ENCODE measurements at regions not wholly inside any gene's neighbourhood (a gene's known extent, or its start where the extent isn't known, plus 50 kb on each side); places are given as distances from the start of the nearest gene placed in this dataset.
"Not testable (repeated sequence)": the region's sequence is repeated elsewhere in the genome, so short reads cannot be mapped to it uniquely, and the experiment has no call there.

DNA sequence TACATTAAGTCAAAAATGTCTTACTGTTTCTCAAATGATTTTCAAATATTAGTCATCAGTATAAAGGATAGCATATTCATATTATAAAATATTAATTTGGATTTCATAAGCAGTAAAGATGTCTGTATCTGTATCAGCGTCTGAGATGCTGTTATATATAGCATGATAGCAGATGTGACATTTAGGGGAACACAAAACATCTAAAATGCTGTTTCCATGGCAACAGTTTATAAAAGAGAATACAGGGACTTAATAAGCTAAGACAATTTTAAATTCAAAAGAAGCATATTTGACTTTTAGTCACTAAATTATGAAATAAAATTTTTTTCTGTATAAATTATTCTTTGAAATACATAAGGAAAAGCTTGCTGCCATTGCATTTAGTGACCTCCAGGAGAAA, 432.2 kb downstream of the PDGFC start:
- no peak for DNase-seq

DNA sequence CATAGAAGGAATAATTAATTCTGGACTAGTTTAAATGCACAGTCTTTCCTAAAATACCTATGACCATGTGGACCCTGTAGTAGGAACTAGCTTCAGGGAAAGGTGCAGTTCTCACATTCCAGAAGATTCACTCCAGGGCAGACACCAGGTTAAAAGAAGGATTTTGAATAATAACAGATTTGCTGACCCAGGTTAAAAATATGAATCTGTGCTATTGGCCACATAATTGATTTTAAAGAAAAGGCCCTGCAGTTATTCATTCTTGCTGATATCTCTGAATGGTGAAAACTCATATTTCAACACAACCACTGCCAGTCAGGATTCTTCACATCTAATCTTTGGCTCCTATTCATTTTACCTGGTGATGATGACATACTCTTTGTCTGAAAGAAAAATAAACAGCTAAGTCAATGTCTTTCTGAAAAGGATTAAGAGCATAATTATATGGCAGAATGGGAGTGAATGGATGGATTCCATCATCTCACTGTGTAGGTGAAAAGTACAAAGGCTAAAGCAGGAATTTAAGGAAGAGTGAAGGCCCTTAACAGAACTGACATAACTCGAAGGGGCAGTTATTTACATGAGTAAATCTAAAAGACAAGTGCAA, 432.8 kb downstream of the PDGFC start:
- DNase-seq = no peak

DNA sequence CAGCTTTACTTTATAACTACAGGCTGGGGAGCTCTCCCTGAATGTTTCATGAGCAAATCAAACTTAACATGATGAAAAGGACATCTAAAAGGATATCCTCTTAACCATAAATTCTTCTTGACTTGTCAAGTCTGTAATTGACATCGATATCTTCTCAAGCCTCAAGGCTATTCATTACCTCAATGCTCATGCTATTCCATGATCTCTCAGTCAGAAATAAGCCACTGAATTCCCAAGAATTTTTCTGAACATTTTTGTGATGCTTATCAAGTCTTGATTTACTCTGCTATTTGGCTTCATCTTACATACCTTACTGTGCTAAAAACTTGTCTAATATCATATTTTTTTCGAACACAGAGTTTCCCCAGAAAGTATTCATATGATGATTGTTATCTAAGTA, 433.4 kb downstream of the PDGFC start:
- no peak for DNase-seq

DNA sequence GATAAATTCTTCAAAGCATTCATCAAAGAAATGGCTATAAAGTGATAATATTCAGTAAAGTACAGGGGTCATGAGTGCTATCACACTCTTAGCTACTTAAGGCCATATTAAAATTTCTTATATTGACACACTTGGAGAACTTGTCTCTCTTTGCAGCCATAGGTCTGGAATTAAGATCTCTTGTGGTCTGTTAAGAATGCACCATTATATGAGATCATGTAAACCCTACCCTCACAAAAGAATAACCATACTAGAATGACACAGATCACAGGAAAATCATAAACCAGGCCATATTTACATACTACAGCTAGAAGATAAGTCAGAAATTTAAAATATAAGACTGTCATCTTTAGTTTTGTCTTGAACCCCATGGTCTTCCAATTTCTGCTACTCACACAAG, 434.3 kb downstream of the PDGFC start:
- DNase-seq = no peak

DNA sequence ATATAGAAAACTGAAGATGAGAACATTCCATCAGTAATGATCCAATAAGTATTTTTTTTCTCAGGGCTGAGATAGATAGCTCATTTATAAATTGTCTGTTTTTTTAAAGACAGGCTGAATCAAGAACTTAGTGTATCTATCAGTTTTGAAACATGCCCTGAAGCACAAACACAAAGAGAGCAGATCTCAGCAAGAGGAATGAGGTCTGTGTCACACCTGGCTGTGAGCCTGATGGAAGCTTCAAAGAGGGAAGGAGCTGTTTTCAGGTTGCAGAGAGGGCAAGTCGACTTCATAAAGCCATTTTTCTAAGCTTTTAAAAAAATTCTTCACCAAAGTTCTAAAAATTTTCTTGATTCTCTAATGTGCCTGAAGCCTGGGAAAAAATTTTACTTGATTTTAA, 434.9 kb downstream of the PDGFC start:
- DNase-seq = no peak

DNA sequence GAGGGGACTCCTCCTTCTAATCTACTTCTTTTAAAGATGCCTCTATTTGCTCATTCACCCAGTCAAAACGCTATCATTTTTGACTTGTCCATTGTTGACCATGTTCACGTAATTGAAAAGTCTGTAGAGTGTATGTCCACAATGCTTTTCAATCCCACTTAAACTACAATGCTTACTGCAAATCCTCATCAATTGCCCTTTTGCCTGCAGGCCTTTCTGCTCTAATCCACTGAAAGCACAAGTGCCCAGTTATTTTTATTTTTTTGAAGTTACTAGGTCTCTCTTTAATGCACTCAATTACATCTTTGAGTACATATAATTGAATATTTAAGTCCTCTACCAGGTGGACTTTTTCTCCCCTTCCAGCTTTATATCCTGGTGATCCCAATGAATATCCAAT, 437.4 kb downstream of the PDGFC start:
- DNase-seq = no peak

DNA sequence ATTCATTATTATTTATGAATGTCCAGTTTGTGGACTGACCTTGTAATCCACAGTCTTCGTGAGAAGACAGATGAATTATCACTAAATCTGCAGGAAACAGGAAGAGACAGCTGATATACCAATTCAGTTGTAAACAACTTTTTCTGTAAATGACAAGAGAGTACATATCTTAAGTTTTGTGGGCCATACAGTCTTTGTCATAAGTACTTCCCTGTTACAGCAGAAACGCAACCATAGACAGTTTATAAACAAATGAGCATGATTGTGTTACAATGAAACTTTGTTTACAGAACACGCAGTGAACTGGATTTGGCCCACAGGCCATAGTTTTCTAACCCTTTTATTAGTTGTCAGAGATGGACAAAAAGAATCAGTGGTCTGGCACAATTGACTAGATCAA, 443.4 kb downstream of the PDGFC start:
- no peak for DNase-seq

DNA sequence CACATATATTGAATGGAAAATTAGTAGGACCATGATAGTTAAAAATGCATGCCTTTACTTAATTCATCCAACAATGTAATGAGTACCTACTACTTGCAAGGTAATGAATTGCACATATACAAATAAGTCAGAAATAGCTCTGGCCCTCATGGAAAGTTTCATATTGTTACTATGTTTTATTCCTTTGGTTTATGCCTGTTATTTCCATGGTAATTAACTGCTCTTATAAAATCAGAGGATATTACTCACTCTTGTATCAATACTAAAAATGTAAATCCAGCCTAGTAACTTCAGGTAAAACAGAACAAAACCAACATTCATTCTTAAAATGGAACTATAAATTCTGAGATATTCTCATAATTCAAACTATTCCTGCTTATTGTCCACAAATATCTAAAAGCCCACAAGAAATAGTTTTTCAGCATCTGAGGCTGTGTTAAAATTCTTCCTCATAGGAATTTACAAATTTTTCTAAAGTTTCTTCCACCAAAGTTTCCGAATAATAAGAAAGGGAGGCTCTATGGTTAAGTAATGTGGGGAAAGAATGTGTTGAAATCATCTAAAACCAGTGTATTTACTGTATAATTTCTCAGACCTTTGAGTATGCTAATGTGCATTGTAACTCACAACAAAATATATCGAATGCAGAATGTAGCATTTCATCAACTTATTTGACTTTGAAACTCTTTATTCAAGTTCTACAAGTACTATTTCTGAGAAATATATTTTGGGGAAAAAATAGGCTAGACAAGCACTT, 444.2 kb downstream of the PDGFC start:
- no peak for DNase-seq

DNA sequence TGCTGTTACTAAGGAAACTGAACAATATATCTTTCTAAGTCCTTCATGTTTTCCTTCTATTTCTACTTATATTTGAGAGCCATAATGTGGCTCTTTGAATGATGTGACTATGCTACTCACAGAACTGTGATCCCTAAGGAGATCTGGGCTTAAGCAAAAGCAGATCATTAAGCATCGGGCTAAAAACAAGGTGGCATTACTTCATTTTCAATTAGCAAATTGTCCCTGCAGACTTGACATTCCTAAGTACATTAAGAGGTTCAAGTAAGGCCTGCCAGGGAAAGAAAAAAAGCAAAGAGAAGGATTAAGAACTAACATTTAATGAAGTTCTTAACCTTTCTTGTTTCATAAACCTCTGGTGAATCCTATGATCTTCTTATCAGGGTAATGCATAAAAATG, 447.6 kb downstream of the PDGFC start:
- DNase-seq = no peak

DNA sequence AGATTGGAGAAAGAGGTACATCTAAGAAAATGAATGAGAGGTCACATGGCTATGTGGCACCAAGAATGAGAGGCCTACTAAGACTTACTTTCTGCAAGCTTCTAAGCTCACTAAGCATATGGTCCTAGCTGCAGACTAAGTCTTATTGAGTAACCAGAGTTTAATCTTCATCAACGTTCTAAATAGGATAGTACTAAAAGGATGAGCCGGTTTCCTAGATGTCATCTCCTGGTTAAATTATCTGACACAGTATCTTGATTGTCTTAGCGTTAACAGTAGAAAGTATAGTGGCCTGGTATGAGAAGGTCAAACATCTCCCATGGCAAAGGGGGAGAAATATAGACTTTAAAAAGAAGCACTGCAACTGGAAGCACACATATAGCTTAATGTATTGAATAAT, 448.1 kb downstream of the PDGFC start:
- no peak for DNase-seq

DNA sequence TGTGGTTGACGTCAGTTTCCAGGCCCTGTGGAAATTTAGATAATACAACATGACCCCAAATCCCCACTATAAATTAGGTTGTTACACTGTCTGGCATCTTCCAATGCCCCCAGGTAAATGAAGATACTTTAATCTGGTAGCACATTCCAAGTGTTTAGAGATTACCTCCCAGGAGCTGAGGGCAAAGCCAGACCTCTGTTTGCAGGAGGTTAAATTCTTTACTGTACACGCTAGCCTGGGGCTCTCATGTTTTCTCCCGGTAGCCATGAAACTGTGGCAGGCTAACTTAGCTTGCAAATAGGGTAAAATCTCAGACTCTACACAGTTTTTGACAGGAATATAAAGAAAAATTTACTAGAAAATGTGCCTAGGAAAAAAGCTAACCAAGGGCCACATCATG, 450.0 kb downstream of the PDGFC start:
- DNase-seq = no peak

DNA sequence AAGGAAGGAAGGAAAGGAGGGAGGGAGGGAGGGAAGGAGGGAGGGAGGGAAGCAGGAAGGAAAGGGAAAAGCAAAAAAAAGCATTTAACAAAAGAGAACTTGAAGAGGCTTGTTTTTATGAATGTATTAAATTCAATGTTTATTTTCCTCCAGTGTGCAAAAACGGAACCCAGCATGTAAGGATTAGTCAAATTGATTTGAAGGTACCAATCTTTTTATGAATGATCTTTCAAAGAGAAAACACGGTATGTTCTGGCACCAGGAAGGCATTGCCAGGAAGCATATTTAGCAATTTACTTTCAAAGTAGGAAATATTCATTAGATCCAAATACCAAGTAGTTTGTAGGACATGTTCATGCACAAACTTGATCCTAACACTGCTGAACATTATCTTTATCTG, 453.6 kb downstream of the PDGFC start:
- DNase-seq = no peak

DNA sequence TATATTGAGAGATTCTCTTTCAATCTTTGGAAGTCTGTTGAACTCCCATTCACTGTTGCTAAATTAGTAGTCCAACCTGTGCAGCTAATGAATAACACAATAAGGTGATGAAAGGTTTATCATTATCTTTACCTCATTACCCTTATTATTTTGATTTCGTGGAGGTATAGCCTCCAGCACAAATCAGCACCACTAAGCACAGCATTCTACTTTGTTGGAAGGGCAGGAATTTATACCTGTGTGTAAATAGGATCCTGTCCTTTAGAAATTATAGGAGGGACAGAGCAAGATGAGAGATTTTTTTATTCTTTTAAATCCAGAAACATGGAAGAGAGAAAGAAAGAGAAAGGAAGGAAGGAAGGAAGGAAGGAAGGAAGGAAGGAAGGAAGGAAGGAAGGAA, 454.1 kb downstream of the PDGFC start:
- no peak for DNase-seq

DNA sequence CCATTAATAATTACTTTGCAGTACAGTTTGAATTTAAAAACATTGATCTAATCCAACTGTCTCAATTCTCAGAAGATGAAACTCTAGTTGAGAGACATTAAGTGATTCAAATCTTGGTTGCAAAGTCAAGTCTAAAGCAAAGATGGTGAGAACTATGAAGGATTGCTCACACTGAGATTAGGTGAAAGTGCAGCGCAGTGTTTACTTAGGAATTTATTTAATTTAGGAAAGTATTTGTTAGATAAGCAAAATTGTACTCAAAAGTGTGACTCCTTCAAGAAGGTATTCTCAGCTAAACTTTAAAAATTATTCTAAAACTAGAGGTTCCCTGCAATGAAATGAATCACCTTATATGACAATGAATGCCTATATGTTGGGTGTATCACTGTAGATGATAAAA, 454.9 kb downstream of the PDGFC start:
- no peak for DNase-seq

DNA sequence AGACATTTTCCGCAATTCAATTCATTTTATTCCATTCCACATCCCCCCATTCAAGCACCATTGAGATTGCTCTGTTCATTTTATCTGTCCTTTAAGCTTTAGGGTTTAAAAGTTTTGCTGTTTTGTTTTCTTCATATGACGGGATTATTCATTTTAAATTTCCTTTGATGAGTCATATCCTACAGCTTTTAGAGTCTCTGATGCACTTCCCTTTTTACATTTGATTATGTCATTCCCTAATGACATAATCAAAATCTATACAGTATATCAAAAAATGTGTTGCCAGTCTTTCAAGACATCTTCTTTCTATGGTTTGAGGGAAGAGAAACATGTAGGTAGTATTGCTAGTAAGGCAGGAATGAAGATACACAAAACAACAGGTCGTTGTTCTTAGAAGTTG, 456.3 kb downstream of the PDGFC start:
- no peak for DNase-seq

DNA sequence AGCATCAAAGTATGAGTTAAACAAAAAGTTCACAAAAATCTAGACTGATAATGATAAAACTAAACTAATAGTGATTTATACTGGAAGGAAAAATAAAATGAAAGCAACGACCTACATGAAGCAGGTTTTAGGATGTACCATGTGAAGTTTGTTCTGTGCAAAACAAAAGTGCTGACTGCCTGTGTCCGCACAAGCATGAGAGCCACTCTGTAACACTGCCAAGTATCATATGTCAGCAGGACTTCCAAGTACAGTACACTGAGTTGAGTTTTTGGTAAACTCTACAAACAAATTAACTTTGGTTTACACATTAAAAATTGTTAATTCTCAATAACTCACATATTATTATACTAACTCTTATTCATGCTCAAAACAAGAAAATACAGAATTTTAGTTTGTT, 459.0 kb downstream of the PDGFC start:
- no peak for DNase-seq

DNA sequence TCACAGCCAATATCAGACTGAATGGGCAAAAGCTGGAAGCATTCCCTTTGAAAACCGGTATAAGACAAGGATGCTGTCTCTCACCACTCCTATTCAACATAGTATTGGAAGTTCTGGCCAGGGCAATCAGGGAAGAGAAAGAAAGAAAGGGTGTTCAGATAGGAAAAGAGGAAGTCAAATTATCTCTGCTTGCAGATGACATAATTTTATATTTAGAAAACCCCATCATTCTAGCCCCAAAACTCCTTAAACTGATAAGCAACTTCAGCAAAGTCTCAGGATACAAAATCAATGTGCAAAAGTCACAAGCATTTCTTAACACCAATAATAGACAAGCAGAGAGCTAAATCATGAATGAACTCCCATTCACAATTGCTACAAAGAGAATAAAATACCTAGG, 461.7 kb downstream of the PDGFC start:
- DNase-seq = not testable (repeated sequence)

DNA sequence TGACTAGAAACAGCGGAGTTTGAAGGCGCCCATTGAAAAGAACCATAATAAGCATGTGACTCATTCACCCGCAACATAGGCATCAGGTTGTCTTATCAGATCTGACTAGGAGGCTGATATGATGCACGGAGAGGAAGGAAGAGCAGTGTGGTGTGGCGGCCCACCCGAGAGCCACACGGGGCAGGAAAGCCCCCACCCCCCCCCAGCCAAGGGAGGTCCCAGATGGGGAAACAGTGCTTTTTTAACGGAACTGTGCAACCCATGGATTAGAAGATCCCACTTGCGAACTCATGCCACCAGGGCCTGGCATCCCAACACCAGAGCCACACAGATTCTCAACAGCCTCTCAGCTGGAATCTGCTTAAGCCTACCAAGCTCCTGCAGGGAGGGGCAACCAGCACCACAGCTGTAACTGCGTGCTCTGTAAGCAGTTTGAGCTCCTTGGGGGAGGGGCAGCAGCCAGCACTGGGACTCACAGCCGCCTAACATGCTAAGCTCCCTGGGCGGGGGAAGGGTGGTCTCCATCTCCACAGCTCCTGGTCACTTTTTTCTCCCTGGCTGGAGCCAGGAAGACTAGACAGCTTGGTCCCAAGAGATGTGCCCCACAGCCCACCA, 466.2 kb downstream of the PDGFC start:
- no peak for DNase-seq

DNA sequence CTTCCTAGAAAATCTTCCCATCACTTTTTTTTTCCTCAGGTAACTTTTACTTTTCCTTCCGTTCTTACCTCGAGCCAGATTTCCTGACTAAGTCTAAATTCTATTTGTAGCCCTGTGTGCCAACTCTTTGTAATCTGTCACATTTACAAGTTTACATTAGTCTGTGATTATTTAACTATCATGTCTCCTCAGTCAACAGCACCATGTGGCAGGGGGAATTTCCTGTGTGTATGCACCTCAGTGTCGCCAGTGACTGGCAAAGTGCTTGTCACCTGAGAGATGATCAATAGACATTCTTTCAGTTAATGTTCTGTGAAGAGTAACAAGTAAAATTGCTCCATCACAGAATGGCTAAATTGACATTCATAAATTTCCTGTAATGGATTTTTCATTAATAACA, 468.5 kb downstream of the PDGFC start:
- no peak for DNase-seq

DNA sequence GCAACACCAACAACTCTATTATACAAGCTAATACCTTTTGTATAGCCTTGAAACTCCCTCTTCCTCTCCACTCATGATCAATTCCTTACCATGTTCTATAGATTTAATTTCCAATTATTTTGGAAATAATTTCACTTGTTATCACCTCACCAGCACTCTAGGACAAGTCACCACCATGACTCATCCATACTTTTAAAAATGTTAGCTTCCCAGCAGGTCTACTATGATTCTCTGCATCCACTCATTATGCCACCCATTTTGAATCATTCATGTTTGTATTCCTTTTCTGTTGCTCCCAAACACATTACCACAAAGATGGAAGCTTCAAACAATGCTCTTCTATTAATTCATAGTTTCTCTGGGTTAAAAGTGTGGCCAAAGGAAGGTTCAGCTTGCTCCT, 469.6 kb downstream of the PDGFC start:
- DNase-seq = no peak

DNA sequence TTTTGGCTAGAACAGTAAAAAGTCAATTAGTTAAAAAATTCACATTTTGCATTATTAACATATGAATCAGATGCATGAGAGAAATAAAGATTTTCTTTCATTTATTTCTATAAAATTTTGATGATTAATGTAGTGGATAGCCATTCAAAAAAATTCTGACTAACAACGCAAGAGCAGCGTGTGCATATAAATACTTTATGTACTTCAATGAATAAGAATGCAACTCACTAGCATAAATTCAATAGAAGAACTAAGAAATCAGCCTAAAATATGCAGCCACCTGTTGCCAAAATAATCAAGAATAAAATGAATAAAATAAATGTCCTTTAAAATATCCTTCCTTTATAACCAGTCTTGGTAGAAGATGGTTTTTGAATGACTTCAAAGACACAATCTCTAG, 471.9 kb downstream of the PDGFC start:
- DNase-seq = no peak

DNA sequence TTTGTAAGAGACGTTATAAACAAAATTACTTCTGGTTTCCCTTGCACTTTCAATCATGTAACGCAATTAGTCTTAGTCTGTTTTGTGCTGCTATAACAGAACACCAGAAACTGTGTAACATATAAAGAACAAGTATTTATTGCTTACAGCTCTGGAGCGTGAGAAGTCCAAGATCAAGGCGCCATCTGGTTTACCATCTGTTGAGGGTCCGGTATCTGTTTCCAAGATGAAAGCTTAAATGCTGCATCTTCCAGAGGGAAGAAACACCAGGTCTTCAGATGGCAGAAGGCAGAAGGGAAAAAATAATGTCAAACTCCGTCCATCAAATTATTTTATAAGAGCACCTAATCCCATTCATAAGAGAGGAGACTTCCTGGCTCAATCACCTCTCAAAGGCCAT, 474.1 kb downstream of the PDGFC start:
- DNase-seq = no peak

DNA sequence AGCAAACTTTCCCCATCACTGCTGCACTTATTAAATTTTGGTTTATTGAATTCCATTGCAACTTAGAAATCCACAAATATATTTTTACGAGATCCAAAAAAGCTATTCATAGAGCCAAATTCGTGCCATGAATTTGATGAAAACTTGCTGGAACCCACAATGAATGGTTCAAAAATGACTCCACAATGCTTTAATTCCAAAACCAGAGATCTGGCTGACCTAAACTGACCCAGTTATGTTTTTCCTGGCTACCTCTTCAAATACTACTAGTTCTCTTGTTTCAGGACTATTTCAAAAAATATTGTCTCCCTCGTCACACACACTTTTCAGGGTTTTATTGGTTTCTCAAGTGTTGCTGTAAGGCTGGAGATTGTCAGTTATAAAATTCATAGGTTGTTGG, 474.8 kb downstream of the PDGFC start:
- no peak for DNase-seq

DNA sequence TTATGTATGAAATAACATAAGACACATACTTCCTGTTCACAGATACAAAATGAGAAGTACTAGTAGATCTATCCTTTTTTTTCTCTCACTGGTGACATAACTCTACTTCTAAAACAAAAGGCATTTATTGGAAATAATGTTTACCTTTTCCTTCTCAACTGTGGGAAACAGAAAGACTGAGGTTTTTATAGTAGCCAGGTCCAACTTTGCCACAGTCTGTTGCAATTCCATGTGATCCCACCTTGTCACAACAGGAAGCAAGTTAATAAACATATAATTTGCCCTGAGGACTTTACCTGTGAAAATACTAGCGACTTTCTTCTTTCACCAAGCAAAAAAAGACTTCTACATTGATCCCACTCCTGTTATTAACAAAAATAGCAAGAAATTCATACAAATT, 475.8 kb downstream of the PDGFC start:
- no peak for DNase-seq

DNA sequence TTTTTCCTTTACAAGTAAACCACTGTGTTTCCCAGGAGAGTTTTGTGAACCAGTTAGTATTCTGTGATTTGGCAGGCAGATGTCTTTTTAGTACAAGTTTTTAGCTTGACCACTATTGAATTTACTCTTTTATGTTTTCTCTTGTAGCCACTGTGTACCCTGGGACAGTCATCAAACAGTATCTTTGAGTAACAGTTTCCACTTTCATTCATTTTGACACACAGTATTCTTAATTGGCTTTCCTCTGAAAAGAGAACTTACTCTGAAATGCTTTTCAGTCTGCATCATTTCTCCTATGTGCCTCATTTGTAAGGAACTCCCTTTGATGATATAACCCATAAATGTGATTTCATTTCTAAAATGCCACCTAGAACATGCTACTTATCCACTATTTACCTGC, 476.5 kb downstream of the PDGFC start:
- no peak for DNase-seq

Data from activated gamma-delta T cell (primary cell).